ENCODE measurements at regions not wholly inside any gene's neighbourhood (a gene's known extent, or its start where the extent isn't known, plus 50 kb on each side); places are given as distances from the start of the nearest gene placed in this dataset.

- TF ChIP-seq CTCF (IDR thresholded peaks at IDR 0.05; ENCODE audit: insufficient read depth, low read depth, low read length, missing control alignments): no peak
- DNase-seq (ENCODE audit: low read depth): no peak
- no peak overlapping the region for H3K4me3 ChIP-seq (ENCODE audit: low read depth, low read length)
These were observed 123.4 kb downstream of the RIPK4 start for GRCh38 chr21:41643246-41643966.

GRCh38 chr21:41641821-41642701 lies 124.8 kb downstream of the RIPK4 start:
- H3K4me3 ChIP-seq (ENCODE audit: low read depth, low read length): no peak overlapping the region
- no peak for TF ChIP-seq CTCF (IDR thresholded peaks at IDR 0.05; ENCODE audit: insufficient read depth, low read depth, low read length, missing control alignments)
- peak; percentile 34 for DNase-seq (ENCODE audit: low read depth)

DNA sequence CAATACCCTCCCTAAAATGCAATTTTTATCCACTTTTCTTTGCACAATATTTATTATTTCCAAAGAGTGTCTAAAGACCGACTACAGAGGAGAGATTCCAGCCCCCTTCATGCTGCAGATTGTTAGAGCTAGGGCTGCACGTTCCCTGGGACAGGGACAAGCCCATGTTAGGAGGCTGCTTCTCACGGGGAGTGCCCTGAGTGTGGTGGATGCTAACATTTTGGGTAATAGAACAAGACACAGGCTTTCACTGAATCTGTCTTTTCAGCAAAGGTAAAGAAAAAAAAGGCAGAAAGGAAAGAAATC lies 125.4 kb downstream of the RIPK4 start:
- TF ChIP-seq CTCF (IDR thresholded peaks at IDR 0.05; ENCODE audit: insufficient read depth, low read depth, low read length, missing control alignments): no peak
- DNase-seq (ENCODE audit: low read depth): no peak
- no peak overlapping the region for H3K4me3 ChIP-seq (ENCODE audit: low read depth, low read length)

- TF ChIP-seq CTCF (IDR thresholded peaks at IDR 0.05; ENCODE audit: insufficient read depth, low read depth, low read length, missing control alignments): no peak
- no peak overlapping the region for H3K4me3 ChIP-seq (ENCODE audit: low read depth, low read length)
- no peak for DNase-seq (ENCODE audit: low read depth)
These were observed 125.9 kb downstream of the RIPK4 start for GRCh38 chr21:41640748-41641509.

GRCh38 chr21:41639766-41640165 lies 127.1 kb downstream of the RIPK4 start:
- no peak for TF ChIP-seq CTCF (IDR thresholded peaks at IDR 0.05; ENCODE audit: insufficient read depth, low read depth, low read length, missing control alignments)
- H3K4me3 ChIP-seq (ENCODE audit: low read depth, low read length): no peak overlapping the region
- no peak for DNase-seq (ENCODE audit: low read depth)

GRCh38 chr21:41639336-41639735 lies 127.5 kb downstream of the RIPK4 start:
- no peak for TF ChIP-seq CTCF (IDR thresholded peaks at IDR 0.05; ENCODE audit: insufficient read depth, low read depth, low read length, missing control alignments)
- no peak for DNase-seq (ENCODE audit: low read depth)
- H3K4me3 ChIP-seq (ENCODE audit: low read depth, low read length): no peak overlapping the region

Measured in GM12865 (cell line).